ENCODE measurements at regions not wholly inside any gene's neighbourhood (a gene's known extent, or its start where the extent isn't known, plus 50 kb on each side); places are given as distances from the start of the nearest gene placed in this dataset.

DNA sequence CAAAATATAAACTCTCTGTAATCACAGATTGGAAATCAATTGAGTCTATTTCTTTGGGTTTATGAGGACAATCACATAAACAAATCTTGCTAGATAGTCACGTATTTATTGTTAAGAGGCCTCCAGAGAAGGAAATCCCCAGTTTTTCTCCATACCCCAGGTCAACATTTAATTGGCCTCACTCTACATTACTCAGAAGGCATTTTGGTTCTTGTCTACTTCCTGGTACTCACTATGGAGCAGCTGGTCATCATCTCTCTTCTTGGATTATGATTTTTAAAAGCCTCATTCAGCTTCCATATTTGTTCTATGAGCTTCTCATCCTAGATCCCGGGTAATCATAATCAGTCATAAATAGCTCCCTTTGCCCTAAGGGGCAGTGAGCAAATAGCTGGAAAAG, 81.6 kb upstream of the LNX1 start:
- TF ChIP-seq, protein P1, sequence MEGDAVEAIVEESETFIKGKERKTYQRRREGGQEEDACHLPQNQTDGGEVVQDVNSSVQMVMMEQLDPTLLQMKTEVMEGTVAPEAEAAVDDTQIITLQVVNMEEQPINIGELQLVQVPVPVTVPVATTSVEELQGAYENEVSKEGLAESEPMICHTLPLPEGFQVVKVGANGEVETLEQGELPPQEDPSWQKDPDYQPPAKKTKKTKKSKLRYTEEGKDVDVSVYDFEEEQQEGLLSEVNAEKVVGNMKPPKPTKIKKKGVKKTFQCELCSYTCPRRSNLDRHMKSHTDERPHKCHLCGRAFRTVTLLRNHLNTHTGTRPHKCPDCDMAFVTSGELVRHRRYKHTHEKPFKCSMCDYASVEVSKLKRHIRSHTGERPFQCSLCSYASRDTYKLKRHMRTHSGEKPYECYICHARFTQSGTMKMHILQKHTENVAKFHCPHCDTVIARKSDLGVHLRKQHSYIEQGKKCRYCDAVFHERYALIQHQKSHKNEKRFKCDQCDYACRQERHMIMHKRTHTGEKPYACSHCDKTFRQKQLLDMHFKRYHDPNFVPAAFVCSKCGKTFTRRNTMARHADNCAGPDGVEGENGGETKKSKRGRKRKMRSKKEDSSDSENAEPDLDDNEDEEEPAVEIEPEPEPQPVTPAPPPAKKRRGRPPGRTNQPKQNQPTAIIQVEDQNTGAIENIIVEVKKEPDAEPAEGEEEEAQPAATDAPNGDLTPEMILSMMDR (IDR thresholded peaks at IDR 0.05; ENCODE audit: poor library complexity), result no peak
- no peak for TF ChIP-seq EZH2 (IDR thresholded peaks at IDR 0.05; ENCODE audit: borderline replicate concordance)
- TF ChIP-seq EZH2phosphoT487 (IDR thresholded peaks at IDR 0.05; ENCODE audit: low read depth, severe bottlenecking, unreplicated experiment), result no peak

Data from hepatocyte (in vitro differentiated cells).